K562 (cell line): ENCODE measurements at regions not wholly inside any gene's neighbourhood (a gene's known extent, or its start where the extent isn't known, plus 50 kb on each side); places are given as distances from the start of the nearest gene placed in this dataset.
"Not testable (repeated sequence)": the region's sequence is repeated elsewhere in the genome, so short reads cannot be mapped to it uniquely, and the experiment has no call there.

ENCODE experiments used
- ATAC-seq: fragments of 200-7000 bp; cut with Tn5 transposase; 3 replicates; pipeline ENCODE4 v1.9.1; 2020; ENCODE audit warnings: moderate library complexity
- BruUV-seq: library from RNA; stranded (reverse); fragments of 400-500 nt; replicated peaks from 2 replicates; lab custom pipeline; 2021; lab: Mats Ljungman, UMichigan
- CTCF ChIA-PET: fragments of 300-600 bp; formaldehyde crosslinking; extraction: SDS; loops from one replicate; lab custom pipeline; 2021; ENCODE audit warnings: low intra/inter-chr PET ratio; lab: Yijun Ruan, JAX
- POLR2A ChIA-PET: fragments of 300-600, 350-650 bp; sonication (Branson Sonifier 250); formaldehyde crosslinking; extraction: SDS; loops from one replicate; lab custom pipeline; 2021; ENCODE audit warnings: antibody characterized with exemption, inconsistent platforms; lab: Yijun Ruan, JAX
- DNase-seq, 4 experiments: peaks; one replicate each; pipeline versions ENCODE4 v3.0.0 to v3.0.0-alpha.2; 2011 to 2018; ENCODE audit warnings: low spot score in 3 of 4, mixed read lengths in 3 of 4; ENCODE audit errors: extremely low read depth in 1 of 4
- FAIRE-seq: peaks from 2 replicates; lab custom pipeline; 2011; peaks lifted over from hg19 to GRCh38; lab: Jason Lieb, UNC
- H2AFZ ChIP-seq: 2 replicates; pipeline ENCODE4 v1.6.0; 2011; ENCODE audit warnings: low read depth, low read length, control low read depth, inconsistent platforms
- H3K27ac ChIP-seq: fragments of 200-600 bp; 3 replicates; pipeline ENCODE4 v1.8.0; 2011; ENCODE audit warnings: low read depth, mild to moderate bottlenecking, control low read depth, inconsistent platforms, low read length, moderate library complexity, mixed read lengths; ENCODE audit errors: extremely low read depth
- H3K27me3 ChIP-seq, 2 experiments: fragments of 300-600 bp in 1 of 2; 2 replicates in 1 of 2; 3 replicates in 1 of 2; pipeline versions ENCODE4 v1.6.0 to v1.8.0; 2011; ENCODE audit warnings: inconsistent platforms in 2 of 2, low read length in 2 of 2, mild to moderate bottlenecking in 1 of 2, mixed read lengths in 1 of 2, moderate library complexity in 1 of 2; ENCODE audit not compliant: control insufficient read depth in 2 of 2, insufficient read depth in 2 of 2
- H3K36me3 ChIP-seq: fragments of 300-600 bp; 3 replicates; pipeline ENCODE4 v1.8.0; 2011; ENCODE audit warnings: mild to moderate bottlenecking, low read length, inconsistent platforms; ENCODE audit not compliant: control insufficient read depth, insufficient read depth
- H3K4me1 ChIP-seq, 2 experiments: fragments of 200-600 bp in 1 of 2; replicated peaks in 1 of 2; 2 replicates in 1 of 2; 3 replicates in 1 of 2; pipeline versions ENCODE4 v1.5.1 to v1.8.0; 2011; ENCODE audit warnings: inconsistent platforms in 2 of 2, low read length in 2 of 2, mild to moderate bottlenecking in 1 of 2, mixed read lengths in 1 of 2, moderate library complexity in 1 of 2; ENCODE audit not compliant: control insufficient read depth in 2 of 2, insufficient read depth in 2 of 2
- H3K4me2 ChIP-seq: 2 replicates; pipeline ENCODE4 v1.6.1; 2011; ENCODE audit warnings: low read length, control low read depth, inconsistent platforms, mixed read lengths; ENCODE audit not compliant: insufficient read depth
- H3K4me3 ChIP-seq: fragments of 200-600 bp; sonication (generic), shearing (Covaris generic); 2 replicates; pipeline ENCODE4 v1.5.1; 2016; ENCODE audit warnings: control low read depth, inconsistent platforms
- H3K79me2 ChIP-seq: fragments of 200-600 bp; 3 replicates; pipeline ENCODE4 v1.8.0; 2011; ENCODE audit warnings: low read length, inconsistent platforms; ENCODE audit not compliant: control insufficient read depth, insufficient read depth
- H3K9ac ChIP-seq, 2 experiments: 2 replicates each; pipeline versions ENCODE4 v1.6.0 to v1.6.1; 2011; ENCODE audit warnings: low read depth in 2 of 2, low read length in 2 of 2, control low read depth in 1 of 2, inconsistent platforms in 1 of 2, mild to moderate bottlenecking in 1 of 2, mixed read lengths in 1 of 2; ENCODE audit not compliant: insufficient read depth in 1 of 2
- H3K9me1 ChIP-seq: one replicate; pipeline ENCODE4 v1.6.0; 2011; ENCODE audit warnings: inconsistent platforms, mild to moderate bottlenecking, low read length, moderate library complexity; ENCODE audit not compliant: control insufficient read depth, insufficient read depth
- H3K9me3 ChIP-seq: replicated peaks from 2 replicates; pipeline ENCODE4 v1.5.1; 2011; ENCODE audit warnings: low read depth, low read length, inconsistent platforms; ENCODE audit not compliant: control insufficient read depth, insufficient read depth
- H4K20me1 ChIP-seq: replicated peaks from 2 replicates; pipeline ENCODE4 v1.6.1; 2011; ENCODE audit warnings: low read length, inconsistent platforms, mixed read lengths; ENCODE audit not compliant: control insufficient read depth, insufficient read depth
- BCOR ChIP-seq: fragments of 450-650 bp; IDR thresholded peaks from 2 replicates; pipeline ENCODE4 v1.6.1; 2016
- HEY1 ChIP-seq: fragments of 250-450 bp; sonication (Bioruptor Pico); IDR thresholded peaks from 2 replicates; pipeline ENCODE4 v1.5.0; 2020; ENCODE audit warnings: mild to moderate bottlenecking, moderate library complexity, borderline replicate concordance
- KDM1A ChIP-seq, 2 experiments: fragments of 450-650 bp; IDR thresholded peaks; 2 replicates each; pipeline ENCODE4 v1.6.1; 2016; ENCODE audit warnings: mild to moderate bottlenecking in 2 of 2
- MLLT1 ChIP-seq, 2 experiments: fragments of 450-650 bp; IDR thresholded peaks; 2 replicates each; pipeline ENCODE4 v1.6.1; 2016
- RBM25 ChIP-seq: fragments of 200-400 bp; formaldehyde crosslinking; IDR thresholded peaks from 2 replicates; pipeline ENCODE4 v1.6.1; 2018; ENCODE audit warnings: low read length, low read depth, moderate library complexity; ENCODE audit not compliant: severe bottlenecking
- ZNF146 ChIP-seq: IDR thresholded peaks from one replicate; pipeline ENCODE4 v1.6.1; 2018; ENCODE audit warnings: missing compliant biosample characterization; ENCODE audit not compliant: unreplicated experiment
- WGBS: fragments of 100-300 bp; shearing (Covaris generic); methylation state at CpG from one replicate; pipeline ENCODE4 v1.1.6; 2016; ENCODE audit warnings: low coverage, mixed read lengths; ENCODE audit not compliant: insufficient coverage; ENCODE audit errors: missing lambda C conversion rate; 5-methylcytosine and 5-hydroxymethylcytosine counted together
- in situ Hi-C: fragments of 300-500 bp; cut with MboI; formaldehyde crosslinking; loops from 4 replicates; pipeline ENCODE4 v1.15.0; 2018; ENCODE audit warnings: inconsistent platforms, mixed read lengths
- intact Hi-C: fragments of 100-400 bp; cut with micrococcal nuclease; formaldehyde crosslinking; loops from 2 replicates; pipeline ENCODE4 v1.14.2; 2022

GRCh38 chr1:65027666-65028358 is 61.5 kb upstream of the JAK1 start (continued):
- TF ChIP-seq HEY1 (CRISPR knock-in tag) (no peak), MLLT1 (IDR thresholded peaks at IDR 0.05) (no peak)

GRCh38 chr1:65029434-65029833 is 63.1 kb upstream of the JAK1 start:
- WGBS, result 28% methylated on average over 3 of the region's 3 CpGs
- H3K36me3 ChIP-seq, H4K20me1 ChIP-seq, DNase-seq, CTCF ChIA-PET, intact Hi-C loops, ATAC-seq, H3K9ac ChIP-seq, H3K4me3 ChIP-seq, BruUV-seq, FAIRE-seq, POLR2A ChIA-PET, H3K4me1 ChIP-seq, H3K4me2 ChIP-seq, H2AFZ ChIP-seq, H3K27ac ChIP-seq, H3K79me2 ChIP-seq, H3K9me3 ChIP-seq, H3K9me1 ChIP-seq, H3K27me3 ChIP-seq: not testable (repeated sequence)
- TF ChIP-seq BCOR (peak; percentile 47; the same call in 1 of the 2 replicates), ZNF146 (peak; percentile 79), RBM25 (peak; percentile 37), KDM1A (IDR thresholded peaks at IDR 0.05) (0 out of 4 replicates have a peak, but pooled peaks of 1 of the 2 experiments have one; percentile 37)
- in situ Hi-C loops, result loop anchor here (25.0 kb wide), 1 partner anchor 767 kb away; no protein-coding TSS in a partner anchor

GRCh38 chr1:65034879-65035278 is 68.5 kb upstream of the JAK1 start:
- H3K4me3 ChIP-seq, H3K27me3 ChIP-seq, H3K9me1 ChIP-seq, H3K79me2 ChIP-seq, H2AFZ ChIP-seq, H3K36me3 ChIP-seq, H3K27ac ChIP-seq, BruUV-seq, ATAC-seq, CTCF ChIA-PET, H3K9ac ChIP-seq, H4K20me1 ChIP-seq, H3K9me3 ChIP-seq, intact Hi-C loops, H3K4me1 ChIP-seq, H3K4me2 ChIP-seq, FAIRE-seq, DNase-seq: not testable (repeated sequence)
- WGBS, result 63% methylated on average over 3 of the region's 5 CpGs
- POLR2A ChIA-PET, result interaction anchor here (1.2 to 1.4 kb wide), 3 partner anchors 8 to 15 kb away, joined by 3 to 4 read pairs (median 3); no protein-coding TSS in a partner anchor
- in situ Hi-C loops, result loop anchor here (25.0 kb wide), 1 partner anchor 773 kb away; no protein-coding TSS in a partner anchor
